Testis (tissue), 2 donors: ENCODE measurements at regions not wholly inside any gene's neighbourhood (a gene's known extent, or its start where the extent isn't known, plus 50 kb on each side); places are given as distances from the start of the nearest gene placed in this dataset.

Experiments
- DNase-seq: peaks from one replicate; pipeline ENCODE4 v3.0.0-alpha.2; 2019
- H3K27ac ChIP-seq, 2 donors: fragments of 200-600 bp; sonication (generic); one replicate each; pipeline ENCODE4 v1.5.1; 2019
- H3K27me3 ChIP-seq: fragments of 200-600 bp; sonication (generic); one replicate; pipeline ENCODE4 v1.5.1; 2019
- H3K36me3 ChIP-seq: fragments of 200-600 bp; sonication (generic); one replicate; pipeline ENCODE4 v1.5.1; 2017; ENCODE audit warnings: low read depth; ENCODE audit errors: missing control alignments
- H3K4me1 ChIP-seq: fragments of 200-600 bp; sonication (generic); one replicate; pipeline ENCODE4 v1.5.1; 2019
- H3K4me3 ChIP-seq, 2 donors: fragments of 200-600 bp; sonication (generic); one replicate each; pipeline ENCODE4 v1.5.1; 2017 to 2019
- H3K9me3 ChIP-seq: fragments of 200-600 bp; sonication (generic); one replicate; pipeline ENCODE4 v1.5.1; 2017
- CTCF ChIP-seq, 3 experiments: fragments of 450-650 bp in 2 of 3; fragments of 200-600 bp in 1 of 3; sonication (generic) in 1 of 3; IDR thresholded peaks; one replicate each; pipeline ENCODE4 v1.5.1; 2016 to 2019; ENCODE audit warnings: antibody characterized with exemption in 3 of 3, mild to moderate bottlenecking in 2 of 3, moderate library complexity in 1 of 3
- POLR2A ChIP-seq: fragments of 450-650 bp; IDR thresholded peaks from one replicate; pipeline ENCODE4 v1.6.1; 2017; ENCODE audit warnings: antibody characterized with exemption, mild to moderate bottlenecking, moderate library complexity
- WGBS, 2 donors: methylation state at CpG; one replicate each; pipeline ENCODE4 v1.1.5; 2018; 5-methylcytosine and 5-hydroxymethylcytosine counted together
- intact Hi-C: fragments of 100-400 bp; cut with DNase I; formaldehyde crosslinking; loops from one replicate; pipeline ENCODE4 v1.15.1; 2023; ENCODE audit warnings: low total_unique reads

- Histone ChIP-seq H3K36me3 (no peaks in the 10 kb centered on the region), H3K27ac (no peak overlapping the region), H3K27me3 (no peaks in the 10 kb centered on the region), H3K9me3 (no peaks in the 10 kb centered on the region), H3K4me1 (no peaks in the 10 kb centered on the region), H3K4me3 (no peak overlapping the region)
- intact Hi-C loops, result no loop called here
- WGBS, 2 donors, result 83 to 90% methylated on average over 4 of the region's 4 CpGs
- DNase-seq, result no peak
- TF ChIP-seq POLR2A (no peak), CTCF (IDR thresholded peaks at IDR 0.05) (no peak)
Observed at GRCh38 chr20:12592756-12593155, 416.0 kb upstream of the SPTLC3 start.

GRCh38 chr20:12593342-12593873, 415.4 kb upstream of the SPTLC3 start:
- H3K9me3 ChIP-seq, result no peaks in the 10 kb centered on the region
- intact Hi-C loops, result no loop called here
- no peak for DNase-seq
- no peak overlapping the region for H3K4me3 ChIP-seq
- no peaks in the 10 kb centered on the region for H3K36me3 ChIP-seq
- no peak overlapping the region for H3K27ac ChIP-seq
- H3K27me3 ChIP-seq, result no peaks in the 10 kb centered on the region
- no peak for TF ChIP-seq CTCF (IDR thresholded peaks at IDR 0.05)
- no peak for TF ChIP-seq POLR2A
- WGBS, 2 donors, result 73% methylated on average over 5 of the region's 5 CpGs
- H3K4me1 ChIP-seq, result no peaks in the 10 kb centered on the region

GRCh38 chr20:12594410-12595088, 414.2 kb upstream of the SPTLC3 start:
- Histone ChIP-seq H3K27me3 (no peaks in the 10 kb centered on the region), H3K36me3 (no peaks in the 10 kb centered on the region), H3K4me3 (no peak overlapping the region), H3K27ac (no peak overlapping the region), H3K4me1 (no peaks in the 10 kb centered on the region), H3K9me3 (no peaks in the 10 kb centered on the region)
- no peak for TF ChIP-seq POLR2A
- TF ChIP-seq CTCF (IDR thresholded peaks at IDR 0.05), result no peak
- intact Hi-C loops, result no loop called here
- DNase-seq, result no peak
- 44 to 55% methylated on average over 2 of the region's 2 CpGs for WGBS, 2 donors

GRCh38 chr20:12595841-12596240, 412.9 kb upstream of the SPTLC3 start:
- 65 to 95% methylated on average over 2 of the region's 2 CpGs for WGBS, 2 donors

More at GRCh38 chr20:12595841-12596240, 412.9 kb upstream of the SPTLC3 start:
- H3K9me3 ChIP-seq, result no peaks in the 10 kb centered on the region
- no peaks in the 10 kb centered on the region for H3K36me3 ChIP-seq
- DNase-seq, result no peak
- TF ChIP-seq CTCF (IDR thresholded peaks at IDR 0.05) (no peak), POLR2A (no peak)
- no peak overlapping the region for H3K27ac ChIP-seq
- H3K4me3 ChIP-seq, result no peak overlapping the region
- H3K27me3 ChIP-seq, result no peaks in the 10 kb centered on the region
- intact Hi-C loops, result no loop called here
- H3K4me1 ChIP-seq, result no peaks in the 10 kb centered on the region
